ENCODE measurements at regions not wholly inside any gene's neighbourhood (a gene's known extent, or its start where the extent isn't known, plus 50 kb on each side); places are given as distances from the start of the nearest gene placed in this dataset.
A peak's percentile ranks its signal among the peaks of the same experiment; 100 is the strongest.

DNA sequence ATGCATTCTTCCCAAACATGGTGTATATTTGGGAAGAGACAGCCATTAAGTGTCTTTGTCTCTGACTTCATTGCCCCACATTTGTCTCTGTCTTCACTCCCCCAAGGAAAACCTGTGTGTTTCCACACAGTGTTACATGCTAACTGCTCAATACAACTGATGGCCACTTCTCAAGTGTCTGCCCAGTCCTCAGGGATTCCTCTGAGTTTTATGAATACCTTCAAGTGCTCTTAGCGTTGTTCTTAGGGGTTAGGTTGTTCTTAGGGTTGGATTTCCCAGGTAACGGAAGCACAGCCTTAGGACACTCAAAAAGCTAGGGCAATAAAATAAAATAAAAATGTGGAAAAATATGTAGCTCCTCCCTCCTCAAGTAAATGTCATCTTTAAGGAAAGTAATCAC lies 64.7 kb upstream of the PLAC8 start:
- DNase-seq: no peak
- no peaks in the 10 kb centered on the region for H3K36me3 ChIP-seq
- no peaks in the 10 kb centered on the region for H3K4me1 ChIP-seq
- no peaks in the 10 kb centered on the region for H3K9me3 ChIP-seq
- peak; percentile 78 to 88 for ATAC-seq
- no peak overlapping the region for H3K27ac ChIP-seq
- H3K27me3 ChIP-seq (ENCODE audit: low read depth): no peaks in the 10 kb centered on the region
- H3K4me3 ChIP-seq: no peak overlapping the region
- TF ChIP-seq, protein P1, sequence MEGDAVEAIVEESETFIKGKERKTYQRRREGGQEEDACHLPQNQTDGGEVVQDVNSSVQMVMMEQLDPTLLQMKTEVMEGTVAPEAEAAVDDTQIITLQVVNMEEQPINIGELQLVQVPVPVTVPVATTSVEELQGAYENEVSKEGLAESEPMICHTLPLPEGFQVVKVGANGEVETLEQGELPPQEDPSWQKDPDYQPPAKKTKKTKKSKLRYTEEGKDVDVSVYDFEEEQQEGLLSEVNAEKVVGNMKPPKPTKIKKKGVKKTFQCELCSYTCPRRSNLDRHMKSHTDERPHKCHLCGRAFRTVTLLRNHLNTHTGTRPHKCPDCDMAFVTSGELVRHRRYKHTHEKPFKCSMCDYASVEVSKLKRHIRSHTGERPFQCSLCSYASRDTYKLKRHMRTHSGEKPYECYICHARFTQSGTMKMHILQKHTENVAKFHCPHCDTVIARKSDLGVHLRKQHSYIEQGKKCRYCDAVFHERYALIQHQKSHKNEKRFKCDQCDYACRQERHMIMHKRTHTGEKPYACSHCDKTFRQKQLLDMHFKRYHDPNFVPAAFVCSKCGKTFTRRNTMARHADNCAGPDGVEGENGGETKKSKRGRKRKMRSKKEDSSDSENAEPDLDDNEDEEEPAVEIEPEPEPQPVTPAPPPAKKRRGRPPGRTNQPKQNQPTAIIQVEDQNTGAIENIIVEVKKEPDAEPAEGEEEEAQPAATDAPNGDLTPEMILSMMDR (IDR thresholded peaks at IDR 0.05): no peak
- intact Hi-C loops (cut with DNase I): no loop called here

DNA sequence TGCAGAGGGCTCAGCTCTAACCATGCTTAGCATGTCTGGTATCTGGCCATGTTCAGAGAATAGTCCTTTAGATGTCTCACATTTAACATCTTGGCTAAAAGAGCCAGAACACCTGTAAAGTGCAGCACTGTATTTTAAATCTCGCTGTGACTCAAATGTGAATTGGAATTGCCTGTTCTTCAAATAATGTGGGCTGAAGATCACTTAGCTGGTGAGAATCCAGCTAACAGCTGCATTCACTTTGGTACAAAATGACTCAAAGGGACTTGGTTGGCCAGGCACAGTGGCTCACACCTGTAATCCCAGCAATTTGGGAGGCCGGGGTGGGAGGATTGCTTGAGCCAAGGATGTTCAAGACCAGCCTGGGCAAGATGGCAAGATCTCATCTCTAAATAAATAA lies 63.5 kb upstream of the PLAC8 start:
- no peaks in the 10 kb centered on the region for H3K27me3 ChIP-seq (ENCODE audit: low read depth)
- no peaks in the 10 kb centered on the region for H3K36me3 ChIP-seq
- no peaks in the 10 kb centered on the region for H3K9me3 ChIP-seq
- TF ChIP-seq, protein P1 (IDR thresholded peaks at IDR 0.05): no peak
- no peak overlapping the region for H3K27ac ChIP-seq
- ATAC-seq (no peak), DNase-seq (no peak)
- H3K4me1 ChIP-seq: no peaks in the 10 kb centered on the region
- H3K4me3 ChIP-seq: no peak overlapping the region
- intact Hi-C loops (cut with DNase I): no loop called here

GRCh38 chr4:83177182-83177581 lies 62.7 kb upstream of the PLAC8 start:
- intact Hi-C loops (cut with DNase I): no loop called here
- no peak for ATAC-seq

GRCh38 chr4:83174844-83175414 lies 60.4 kb upstream of the PLAC8 start:
- H3K9me3 ChIP-seq: no peaks in the 10 kb centered on the region
- no peaks in the 10 kb centered on the region for H3K36me3 ChIP-seq
- no peak for ATAC-seq
- H3K27me3 ChIP-seq (ENCODE audit: low read depth): no peaks in the 10 kb centered on the region
- TF ChIP-seq, protein P1 (IDR thresholded peaks at IDR 0.05): no peak
- intact Hi-C loops (cut with DNase I): no loop called here
- no peak overlapping the region for H3K27ac ChIP-seq
- no peak overlapping the region for H3K4me3 ChIP-seq
- H3K4me1 ChIP-seq: peaks cover 6% of the 10 kb centered on the region
- DNase-seq: no peak

More at GRCh38 chr4:83177182-83177581, 62.7 kb upstream of the PLAC8 start:
- no peak overlapping the region for H3K27ac ChIP-seq
- TF ChIP-seq, protein P1 (IDR thresholded peaks at IDR 0.05): no peak
- no peak for DNase-seq
- H3K9me3 ChIP-seq: no peaks in the 10 kb centered on the region
- no peaks in the 10 kb centered on the region for H3K36me3 ChIP-seq
- no peaks in the 10 kb centered on the region for H3K27me3 ChIP-seq (ENCODE audit: low read depth)
- H3K4me1 ChIP-seq: no peaks in the 10 kb centered on the region
- no peak overlapping the region for H3K4me3 ChIP-seq

DNA sequence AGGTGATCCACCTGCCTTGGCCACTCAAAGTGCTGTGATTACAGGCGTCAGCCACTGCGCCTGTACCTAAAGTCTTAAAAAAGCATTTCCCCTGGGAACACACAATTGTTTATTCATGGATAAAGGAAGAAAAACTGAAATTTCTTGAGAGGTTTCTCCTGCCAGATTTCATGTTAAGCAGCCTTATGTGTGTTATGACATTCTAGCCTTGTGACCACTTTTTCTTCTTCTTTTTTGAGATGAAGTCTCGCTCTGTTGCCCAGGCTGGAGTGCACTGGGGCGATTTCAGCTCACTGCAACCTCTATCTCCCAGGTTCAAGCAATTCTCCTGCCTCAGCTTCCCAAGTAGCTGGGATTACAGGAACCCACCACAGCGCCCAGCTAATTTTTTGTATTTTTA lies 57.8 kb upstream of the PLAC8 start:
- no peak overlapping the region for H3K4me3 ChIP-seq
- H3K4me1 ChIP-seq: peaks cover 6% of the 10 kb centered on the region
- no peaks in the 10 kb centered on the region for H3K36me3 ChIP-seq
- H3K27ac ChIP-seq: no peak overlapping the region
- peak in 1 of 2 donors; percentile 28 for ATAC-seq
- TF ChIP-seq, protein P1 (IDR thresholded peaks at IDR 0.05): no peak
- no peaks in the 10 kb centered on the region for H3K27me3 ChIP-seq (ENCODE audit: low read depth)
- no peaks in the 10 kb centered on the region for H3K9me3 ChIP-seq
- intact Hi-C loops (cut with DNase I): no loop called here
- no peak for DNase-seq

Measured in lower lobe of right lung (tissue), 2 donors.